ENCODE measurements at regions not wholly inside any gene's neighbourhood (a gene's known extent, or its start where the extent isn't known, plus 50 kb on each side); places are given as distances from the start of the nearest gene placed in this dataset.

DNA sequence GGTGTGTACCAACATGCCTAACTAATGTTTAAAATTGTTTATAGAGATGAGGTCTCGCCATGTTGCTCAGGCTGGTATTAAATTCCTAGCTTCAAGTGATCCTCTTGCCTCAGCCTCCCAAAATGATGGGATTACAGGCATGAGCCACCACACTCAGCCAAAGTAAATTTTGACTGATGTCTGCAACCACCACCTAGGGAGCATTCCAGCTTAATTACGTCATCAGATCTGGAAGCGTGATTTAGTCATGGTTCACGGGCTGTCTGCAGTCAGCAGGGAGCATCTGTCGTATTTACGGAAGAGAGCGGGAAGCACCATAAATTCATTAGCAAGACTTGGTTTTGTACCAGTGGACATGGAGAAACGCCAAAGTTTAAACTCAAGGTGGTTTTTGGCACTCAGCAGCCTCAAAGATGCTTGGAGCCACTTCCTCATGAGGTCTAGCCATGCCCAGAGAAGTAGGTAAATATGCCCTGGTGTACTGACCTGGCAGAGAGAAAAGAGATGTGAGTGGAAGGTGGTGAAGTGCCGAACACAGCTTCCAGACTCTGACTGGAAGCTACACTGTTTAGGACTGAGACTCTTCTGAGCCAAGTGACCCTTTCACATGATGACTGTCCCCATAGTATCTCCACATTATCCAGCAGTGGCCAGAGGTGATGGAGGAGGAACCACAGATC is 60.8 kb upstream of the SLC35F3 start:
- Histone ChIP-seq H3K27ac (ENCODE audit: low read depth, low read length) (no peak overlapping the region), H3K4me3 (ENCODE audit: low read depth, low read length) (no peak overlapping the region), H3K9me3 (ENCODE audit: control insufficient read depth, insufficient read depth, low read length) (no peaks in the 10 kb centered on the region), H3K27me3 (ENCODE audit: control insufficient read depth, insufficient read depth, low read length) (no peaks in the 10 kb centered on the region), H3K36me3 (ENCODE audit: control insufficient read depth, insufficient read depth, low read length) (no peaks in the 10 kb centered on the region), H3K4me1 (ENCODE audit: control insufficient read depth, insufficient read depth, low read length) (no peaks in the 10 kb centered on the region)
- DNase-seq (ENCODE audit: low read depth in 4 of 6, low spot score in 6 of 6) = peak in 1 of 6 donors; percentile 14
- WGBS (ENCODE audit: insufficient coverage) = 38% methylated on average over 9 of the region's 9 CpGs

DNA sequence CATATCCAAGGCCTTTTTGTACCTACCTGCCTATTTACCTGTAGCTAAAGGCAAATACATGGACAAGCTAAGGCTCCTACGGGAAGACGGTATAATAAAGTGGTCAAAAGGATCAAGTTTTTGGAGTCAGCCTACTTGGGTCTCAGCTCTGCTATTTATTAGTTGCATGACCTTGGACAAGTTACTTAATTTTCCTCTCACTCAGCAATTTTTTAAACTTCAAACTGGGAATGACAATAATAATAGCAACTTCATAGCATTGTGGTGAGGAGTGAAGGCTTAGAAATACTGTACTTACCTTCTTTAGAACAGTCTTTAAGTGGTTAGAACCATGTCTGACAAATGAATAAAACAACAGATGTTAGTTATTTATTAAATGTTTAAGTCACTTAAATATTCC is 60.2 kb upstream of the SLC35F3 start:
- DNase-seq (ENCODE audit: low read depth in 4 of 6, low spot score in 6 of 6) = no peak
- Histone ChIP-seq H3K27ac (ENCODE audit: low read depth, low read length) (no peak overlapping the region), H3K4me3 (ENCODE audit: low read depth, low read length) (no peak overlapping the region), H3K27me3 (ENCODE audit: control insufficient read depth, insufficient read depth, low read length) (no peaks in the 10 kb centered on the region), H3K9me3 (ENCODE audit: control insufficient read depth, insufficient read depth, low read length) (no peaks in the 10 kb centered on the region), H3K4me1 (ENCODE audit: control insufficient read depth, insufficient read depth, low read length) (no peaks in the 10 kb centered on the region), H3K36me3 (ENCODE audit: control insufficient read depth, insufficient read depth, low read length) (no peaks in the 10 kb centered on the region)
- no CpG with 5 or more reads among the region's 2 CpGs for WGBS (ENCODE audit: insufficient coverage)

DNA sequence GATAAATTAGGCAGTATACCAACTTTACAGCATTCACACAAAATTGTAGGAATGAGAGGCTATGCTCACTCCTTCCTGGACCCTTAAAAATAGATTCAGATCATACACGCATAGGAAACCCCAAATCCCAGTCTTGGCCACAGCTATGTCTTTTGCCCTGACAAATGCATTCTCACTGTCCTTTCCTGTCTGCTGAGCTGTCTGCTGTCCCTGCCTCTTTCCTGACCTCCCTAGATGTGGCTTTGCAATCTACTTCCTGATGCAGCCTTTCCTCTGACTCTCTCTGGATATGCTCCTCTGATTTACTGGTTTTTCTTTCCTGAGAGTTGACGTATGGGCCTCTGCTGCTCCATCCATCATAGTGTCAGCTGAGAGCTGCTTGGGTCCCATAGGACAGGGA is 59.8 kb upstream of the SLC35F3 start:
- Histone ChIP-seq H3K27ac (ENCODE audit: low read depth, low read length) (no peak overlapping the region), H3K9me3 (ENCODE audit: control insufficient read depth, insufficient read depth, low read length) (no peaks in the 10 kb centered on the region), H3K4me3 (ENCODE audit: low read depth, low read length) (no peak overlapping the region), H3K4me1 (ENCODE audit: control insufficient read depth, insufficient read depth, low read length) (no peaks in the 10 kb centered on the region), H3K36me3 (ENCODE audit: control insufficient read depth, insufficient read depth, low read length) (no peaks in the 10 kb centered on the region), H3K27me3 (ENCODE audit: control insufficient read depth, insufficient read depth, low read length) (no peaks in the 10 kb centered on the region)
- peak in 1 of 6 donors; percentile 7 for DNase-seq (ENCODE audit: low read depth in 4 of 6, low spot score in 6 of 6)
- WGBS (ENCODE audit: insufficient coverage) = 89% methylated on average over 1 of the region's 2 CpGs

All from spinal cord (tissue), 9 donors.